GM23338 (cell line): ENCODE measurements at regions not wholly inside any gene's neighbourhood (a gene's known extent, or its start where the extent isn't known, plus 50 kb on each side); places are given as distances from the start of the nearest gene placed in this dataset.
A peak's percentile ranks its signal among the peaks of the same experiment; 100 is the strongest.

Experiments
- ATAC-seq: fragments of 200-7000 bp; cut with Tn5 transposase; 3 replicates; pipeline ENCODE4 v1.9.1; 2020
- DNase-seq: peaks from one replicate; pipeline ENCODE4 v3.0.0-alpha.2; 2015; ENCODE audit warnings: low spot score
- H2AFZ ChIP-seq: fragments of 200-600 bp; sonication (generic); 2 replicates; pipeline ENCODE4 v1.8.0; 2016; ENCODE audit warnings: antibody characterized with exemption, mild to moderate bottlenecking, moderate library complexity
- H3F3A ChIP-seq: fragments of 200-600 bp; sonication (generic); replicated peaks from 2 replicates; pipeline ENCODE4 v1.8.0; 2017; ENCODE audit warnings: antibody characterized with exemption, mixed run types, low read depth
- H3K27ac ChIP-seq: fragments of 200-600 bp; sonication (generic); 2 replicates; pipeline ENCODE4 v1.6.1; 2016; ENCODE audit warnings: low read depth
- H3K27me3 ChIP-seq: fragments of 200-600 bp; sonication (generic); 2 replicates; pipeline ENCODE4 v1.8.0; 2016; ENCODE audit warnings: mild to moderate bottlenecking, mixed run types, moderate library complexity; ENCODE audit not compliant: insufficient read depth
- H3K36me3 ChIP-seq: fragments of 200-600 bp; sonication (generic); 2 replicates; pipeline ENCODE4 v1.8.0; 2016; ENCODE audit warnings: mild to moderate bottlenecking; ENCODE audit not compliant: insufficient read depth
- H3K4me1 ChIP-seq: fragments of 200-600 bp; sonication (generic); 2 replicates; pipeline ENCODE4 v1.8.0; 2016; ENCODE audit warnings: mild to moderate bottlenecking, moderate library complexity; ENCODE audit not compliant: insufficient read depth
- H3K4me2 ChIP-seq: fragments of 200-600 bp; sonication (generic); 2 replicates; pipeline ENCODE4 v1.7.1; 2017; ENCODE audit warnings: mixed run types
- H3K4me3 ChIP-seq: fragments of 200-600 bp; sonication (generic); 2 replicates; pipeline ENCODE4 v1.6.1; 2016; ENCODE audit warnings: mixed run types
- H3K79me2 ChIP-seq: fragments of 200-600 bp; sonication (generic); replicated peaks from 2 replicates; pipeline ENCODE4 v1.8.0; 2017; ENCODE audit warnings: mild to moderate bottlenecking; ENCODE audit not compliant: insufficient read depth
- H3K9me2 ChIP-seq: fragments of 200-600 bp; sonication (generic); 2 replicates; pipeline ENCODE4 v1.8.0; 2017; ENCODE audit not compliant: insufficient read depth
- H4K20me1 ChIP-seq: fragments of 200-600 bp; sonication (generic); replicated peaks from 2 replicates; pipeline ENCODE4 v1.8.0; 2017; ENCODE audit warnings: mild to moderate bottlenecking; ENCODE audit not compliant: insufficient read depth
- H3K27ac Mint-ChIP-seq: 2 replicates; pipeline ENCODE4 v1.8.0; 2020; ENCODE audit warnings: inconsistent platforms, mild to moderate bottlenecking, moderate library complexity, mixed read lengths
- H3K27me3 Mint-ChIP-seq: 3 replicates; pipeline ENCODE4 v1.8.0; 2022; ENCODE audit warnings: low read depth, mild to moderate bottlenecking, moderate library complexity, mixed read lengths, inconsistent platforms; ENCODE audit not compliant: insufficient read depth, poor library complexity
- H3K36me3 Mint-ChIP-seq: 3 replicates; pipeline ENCODE4 v1.8.0; 2021; ENCODE audit warnings: low read depth, mild to moderate bottlenecking, inconsistent platforms, moderate library complexity, mixed read lengths
- H3K4me1 Mint-ChIP-seq: 3 replicates; pipeline ENCODE4 v1.8.0; 2020; ENCODE audit warnings: mild to moderate bottlenecking, inconsistent platforms, mixed read lengths
- H3K4me3 Mint-ChIP-seq: 3 replicates; pipeline ENCODE4 v1.8.0; 2021; ENCODE audit warnings: moderate library complexity, mild to moderate bottlenecking, inconsistent platforms, mixed read lengths
- H3K9me3 Mint-ChIP-seq: 3 replicates; pipeline ENCODE4 v1.8.0; 2020; ENCODE audit warnings: moderate library complexity, mild to moderate bottlenecking, inconsistent platforms, mixed read lengths
- CREB1 ChIP-seq: fragments of 250-450 bp; sonication (Bioruptor Pico); IDR thresholded peaks from 2 replicates; pipeline ENCODE4 v1.5.0; 2020; ENCODE audit warnings: low read depth, mild to moderate bottlenecking, moderate library complexity
- JUNB ChIP-seq: IDR thresholded peaks from one replicate; pipeline ENCODE4 v1.6.1; 2016; ENCODE audit warnings: antibody characterized with exemption; ENCODE audit not compliant: unreplicated experiment
- NANOG ChIP-seq: IDR thresholded peaks from 2 replicates; pipeline ENCODE4 v1.6.1; 2016; ENCODE audit warnings: antibody characterized with exemption, borderline replicate concordance
- TF ChIP-seq, protein P1 (sequence below): fragments of 250-450 bp; sonication (Bioruptor Pico); IDR thresholded peaks from 2 replicates; pipeline ENCODE4 v1.5.0; 2020; ENCODE audit warnings: mild to moderate bottlenecking, moderate library complexity
- TF ChIP-seq, protein P2 (sequence below), 2 experiments: fragments of 200-600 bp in 1 of 2; sonication (generic) in 1 of 2; conservative IDR thresholded peaks; 2 replicates each; pipeline versions ENCODE4 v1.5.1 to v1.6.1; 2016 to 2017; ENCODE audit warnings: antibody characterized with exemption in 2 of 2, low read depth in 2 of 2, mild to moderate bottlenecking in 2 of 2, moderate library complexity in 1 of 2

DNA sequence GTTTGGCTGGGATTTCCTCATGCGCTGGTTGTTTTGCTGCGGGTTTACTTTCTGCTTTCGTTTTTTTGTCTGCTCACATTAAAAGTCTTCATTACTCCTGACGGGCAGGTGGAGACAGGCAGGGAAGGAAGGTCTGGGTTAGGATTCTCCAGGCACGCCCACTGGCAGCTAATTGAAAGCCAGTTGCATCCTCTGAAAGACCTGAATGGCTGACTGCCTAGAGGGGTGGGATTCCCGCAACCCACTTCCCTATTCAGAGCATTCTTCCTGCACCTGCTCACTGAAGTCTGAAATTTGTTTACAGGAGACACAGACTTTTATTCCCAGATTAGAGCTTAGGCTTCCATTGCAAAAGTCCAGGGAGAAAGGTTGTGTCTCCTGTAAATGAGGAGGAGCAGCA is 172.0 kb downstream of the UQCRFS1 start (continued):
- TF ChIP-seq, protein P1, sequence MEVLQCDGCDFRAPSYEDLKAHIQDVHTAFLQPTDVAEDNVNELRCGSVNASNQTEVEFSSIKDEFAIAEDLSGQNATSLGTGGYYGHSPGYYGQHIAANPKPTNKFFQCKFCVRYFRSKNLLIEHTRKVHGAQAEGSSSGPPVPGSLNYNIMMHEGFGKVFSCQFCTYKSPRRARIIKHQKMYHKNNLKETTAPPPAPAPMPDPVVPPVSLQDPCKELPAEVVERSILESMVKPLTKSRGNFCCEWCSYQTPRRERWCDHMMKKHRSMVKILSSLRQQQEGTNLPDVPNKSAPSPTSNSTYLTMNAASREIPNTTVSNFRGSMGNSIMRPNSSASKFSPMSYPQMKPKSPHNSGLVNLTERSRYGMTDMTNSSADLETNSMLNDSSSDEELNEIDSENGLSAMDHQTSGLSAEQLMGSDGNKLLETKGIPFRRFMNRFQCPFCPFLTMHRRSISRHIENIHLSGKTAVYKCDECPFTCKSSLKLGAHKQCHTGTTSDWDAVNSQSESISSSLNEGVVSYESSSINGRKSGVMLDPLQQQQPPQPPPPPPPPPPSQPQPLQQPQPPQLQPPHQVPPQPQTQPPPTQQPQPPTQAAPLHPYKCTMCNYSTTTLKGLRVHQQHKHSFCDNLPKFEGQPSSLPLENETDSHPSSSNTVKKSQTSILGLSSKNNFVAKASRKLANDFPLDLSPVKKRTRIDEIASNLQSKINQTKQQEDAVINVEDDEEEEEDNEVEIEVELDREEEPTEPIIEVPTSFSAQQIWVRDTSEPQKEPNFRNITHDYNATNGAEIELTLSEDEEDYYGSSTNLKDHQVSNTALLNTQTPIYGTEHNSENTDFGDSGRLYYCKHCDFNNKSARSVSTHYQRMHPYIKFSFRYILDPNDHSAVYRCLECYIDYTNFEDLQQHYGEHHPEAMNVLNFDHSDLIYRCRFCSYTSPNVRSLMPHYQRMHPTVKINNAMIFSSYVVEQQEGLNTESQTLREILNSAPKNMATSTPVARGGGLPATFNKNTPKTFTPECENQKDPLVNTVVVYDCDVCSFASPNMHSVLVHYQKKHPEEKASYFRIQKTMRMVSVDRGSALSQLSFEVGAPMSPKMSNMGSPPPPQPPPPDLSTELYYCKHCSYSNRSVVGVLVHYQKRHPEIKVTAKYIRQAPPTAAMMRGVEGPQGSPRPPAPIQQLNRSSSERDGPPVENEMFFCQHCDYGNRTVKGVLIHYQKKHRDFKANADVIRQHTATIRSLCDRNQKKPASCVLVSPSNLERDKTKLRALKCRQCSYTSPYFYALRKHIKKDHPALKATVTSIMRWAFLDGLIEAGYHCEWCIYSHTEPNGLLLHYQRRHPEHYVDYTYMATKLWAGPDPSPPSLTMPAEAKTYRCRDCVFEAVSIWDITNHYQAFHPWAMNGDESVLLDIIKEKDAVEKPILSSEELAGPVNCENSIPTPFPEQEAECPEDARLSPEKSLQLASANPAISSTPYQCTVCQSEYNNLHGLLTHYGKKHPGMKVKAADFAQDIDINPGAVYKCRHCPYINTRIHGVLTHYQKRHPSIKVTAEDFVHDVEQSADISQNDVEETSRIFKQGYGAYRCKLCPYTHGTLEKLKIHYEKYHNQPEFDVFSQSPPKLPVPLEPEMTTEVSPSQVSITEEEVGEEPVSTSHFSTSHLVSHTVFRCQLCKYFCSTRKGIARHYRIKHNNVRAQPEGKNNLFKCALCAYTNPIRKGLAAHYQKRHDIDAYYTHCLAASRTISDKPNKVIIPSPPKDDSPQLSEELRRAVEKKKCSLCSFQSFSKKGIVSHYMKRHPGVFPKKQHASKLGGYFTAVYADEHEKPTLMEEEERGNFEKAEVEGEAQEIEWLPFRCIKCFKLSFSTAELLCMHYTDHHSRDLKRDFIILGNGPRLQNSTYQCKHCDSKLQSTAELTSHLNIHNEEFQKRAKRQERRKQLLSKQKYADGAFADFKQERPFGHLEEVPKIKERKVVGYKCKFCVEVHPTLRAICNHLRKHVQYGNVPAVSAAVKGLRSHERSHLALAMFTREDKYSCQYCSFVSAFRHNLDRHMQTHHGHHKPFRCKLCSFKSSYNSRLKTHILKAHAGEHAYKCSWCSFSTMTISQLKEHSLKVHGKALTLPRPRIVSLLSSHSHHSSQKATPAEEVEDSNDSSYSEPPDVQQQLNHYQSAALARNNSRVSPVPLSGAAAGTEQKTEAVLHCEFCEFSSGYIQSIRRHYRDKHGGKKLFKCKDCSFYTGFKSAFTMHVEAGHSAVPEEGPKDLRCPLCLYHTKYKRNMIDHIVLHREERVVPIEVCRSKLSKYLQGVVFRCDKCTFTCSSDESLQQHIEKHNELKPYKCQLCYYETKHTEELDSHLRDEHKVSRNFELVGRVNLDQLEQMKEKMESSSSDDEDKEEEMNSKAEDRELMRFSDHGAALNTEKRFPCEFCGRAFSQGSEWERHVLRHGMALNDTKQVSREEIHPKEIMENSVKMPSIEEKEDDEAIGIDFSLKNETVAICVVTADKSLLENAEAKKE (CRISPR knock-in tag), result no peak
- TF ChIP-seq CREB1 (CRISPR knock-in tag) (no peak), NANOG (no peak)

DNA sequence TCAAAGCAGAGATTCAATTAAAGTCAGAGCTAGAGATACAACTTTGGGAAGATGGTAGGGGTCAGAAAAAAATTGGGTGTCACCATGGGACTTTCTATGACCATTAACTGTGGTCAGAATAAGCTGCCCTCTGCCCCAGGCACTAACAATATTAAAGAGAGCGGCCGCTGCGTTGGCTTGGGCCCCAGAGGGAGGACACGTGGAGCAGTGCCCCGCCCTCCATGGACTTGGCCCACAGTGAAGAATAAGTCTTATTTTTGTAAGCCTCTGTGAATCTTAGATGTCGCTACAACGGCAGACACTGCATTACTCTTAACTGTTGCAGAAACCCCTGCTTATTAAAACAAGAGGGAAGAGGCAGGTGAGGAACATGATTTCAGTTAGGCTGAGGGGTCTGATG is 172.7 kb downstream of the UQCRFS1 start:
- Histone ChIP-seq H3K4me1 (peaks cover 22% of the 10 kb centered on the region), H3K27ac (no peak overlapping the region), H3K9me2 (0 out of 2 replicates have a peak, but pooled peaks cover 5% of the 10 kb centered on the region), H3K36me3 (no peaks in the 10 kb centered on the region), H3K79me2 (no peaks in the 10 kb centered on the region), H3K4me2 (no peak overlapping the region), H3K4me3 (no peak overlapping the region), H4K20me1 (no peaks in the 10 kb centered on the region), H2AFZ (peak overlapping the region; percentile 59; the same call in 1 of the 2 replicates), H3F3A (no peaks in the 10 kb centered on the region), H3K27me3 (no peaks in the 10 kb centered on the region)
- H3K27ac Mint-ChIP-seq, result no peak overlapping the region
- ATAC-seq, result no peak
- H3K4me3 Mint-ChIP-seq, result no peak overlapping the region
- peaks cover 35% of the 10 kb centered on the region for H3K4me1 Mint-ChIP-seq
- no peak for DNase-seq
- H3K27me3 Mint-ChIP-seq, result peaks cover 7% of the 10 kb centered on the region
- no peaks in the 10 kb centered on the region for H3K9me3 Mint-ChIP-seq
- TF ChIP-seq, protein P2, sequence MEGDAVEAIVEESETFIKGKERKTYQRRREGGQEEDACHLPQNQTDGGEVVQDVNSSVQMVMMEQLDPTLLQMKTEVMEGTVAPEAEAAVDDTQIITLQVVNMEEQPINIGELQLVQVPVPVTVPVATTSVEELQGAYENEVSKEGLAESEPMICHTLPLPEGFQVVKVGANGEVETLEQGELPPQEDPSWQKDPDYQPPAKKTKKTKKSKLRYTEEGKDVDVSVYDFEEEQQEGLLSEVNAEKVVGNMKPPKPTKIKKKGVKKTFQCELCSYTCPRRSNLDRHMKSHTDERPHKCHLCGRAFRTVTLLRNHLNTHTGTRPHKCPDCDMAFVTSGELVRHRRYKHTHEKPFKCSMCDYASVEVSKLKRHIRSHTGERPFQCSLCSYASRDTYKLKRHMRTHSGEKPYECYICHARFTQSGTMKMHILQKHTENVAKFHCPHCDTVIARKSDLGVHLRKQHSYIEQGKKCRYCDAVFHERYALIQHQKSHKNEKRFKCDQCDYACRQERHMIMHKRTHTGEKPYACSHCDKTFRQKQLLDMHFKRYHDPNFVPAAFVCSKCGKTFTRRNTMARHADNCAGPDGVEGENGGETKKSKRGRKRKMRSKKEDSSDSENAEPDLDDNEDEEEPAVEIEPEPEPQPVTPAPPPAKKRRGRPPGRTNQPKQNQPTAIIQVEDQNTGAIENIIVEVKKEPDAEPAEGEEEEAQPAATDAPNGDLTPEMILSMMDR (conservative IDR thresholded peaks at IDR 0.05; ENCODE audit: low read depth in 2 of 2), result no peak
- TF ChIP-seq, protein P1 (CRISPR knock-in tag), result no peak
- TF ChIP-seq CREB1 (CRISPR knock-in tag) (no peak), JUNB (no peak)
- no peaks in the 10 kb centered on the region for H3K36me3 Mint-ChIP-seq
